ENCODE measurements at regions not wholly inside any gene's neighbourhood (a gene's known extent, or its start where the extent isn't known, plus 50 kb on each side); places are given as distances from the start of the nearest gene placed in this dataset.

- DNase-seq (ENCODE audit: extremely low spot score, unreplicated experiment): no peak
- H3K9me3 Mint-ChIP-seq: no peaks in the 10 kb centered on the region
Observed at GRCh38 chr2:220046507-220046906, 419.1 kb downstream of the SLC4A3 start.

GRCh38 chr2:220051716-220052115 lies 424.3 kb downstream of the SLC4A3 start:
- H3K4me3 Mint-ChIP-seq: no peak overlapping the region
- H3K4me1 Mint-ChIP-seq (ENCODE audit: unreplicated experiment): no peaks in the 10 kb centered on the region
- H3K9me3 Mint-ChIP-seq: peaks cover 8% of the 10 kb centered on the region

More at GRCh38 chr2:220046507-220046906, 419.1 kb downstream of the SLC4A3 start:
- Mint-ChIP-seq H3K36me3 (no peaks in the 10 kb centered on the region), H3K27me3 (peaks cover 4% of the 10 kb centered on the region), H3K4me1 (ENCODE audit: unreplicated experiment) (peaks cover 9% of the 10 kb centered on the region), H3K4me3 (no peak overlapping the region), H3K27ac (no peak overlapping the region)
- no peak for TF ChIP-seq CTCF (conservative IDR thresholded peaks at IDR 0.05)

GRCh38 chr2:220053919-220054318 lies 426.5 kb downstream of the SLC4A3 start:
- no peak overlapping the region for H3K4me3 Mint-ChIP-seq
- TF ChIP-seq CTCF (conservative IDR thresholded peaks at IDR 0.05): peak; percentile 68
- H3K9me3 Mint-ChIP-seq: peaks cover 8% of the 10 kb centered on the region
- no peak for DNase-seq (ENCODE audit: extremely low spot score, unreplicated experiment)
- H3K27ac Mint-ChIP-seq: no peak overlapping the region
- H3K4me1 Mint-ChIP-seq (ENCODE audit: unreplicated experiment): peaks cover 3% of the 10 kb centered on the region
- no peaks in the 10 kb centered on the region for H3K36me3 Mint-ChIP-seq
- no peaks in the 10 kb centered on the region for H3K27me3 Mint-ChIP-seq

More at GRCh38 chr2:220051716-220052115, 424.3 kb downstream of the SLC4A3 start:
- Mint-ChIP-seq H3K27ac (no peak overlapping the region), H3K36me3 (no peaks in the 10 kb centered on the region), H3K27me3 (no peaks in the 10 kb centered on the region)
- TF ChIP-seq CTCF (conservative IDR thresholded peaks at IDR 0.05): no peak
- DNase-seq (ENCODE audit: extremely low spot score, unreplicated experiment): no peak

GRCh38 chr2:220057391-220057790 lies 430.0 kb downstream of the SLC4A3 start:
- Mint-ChIP-seq H3K27ac (no peak overlapping the region), H3K27me3 (no peaks in the 10 kb centered on the region), H3K4me1 (ENCODE audit: unreplicated experiment) (peaks cover 4% of the 10 kb centered on the region), H3K36me3 (no peaks in the 10 kb centered on the region), H3K4me3 (no peak overlapping the region), H3K9me3 (peaks cover 8% of the 10 kb centered on the region)
- no peak for DNase-seq (ENCODE audit: extremely low spot score, unreplicated experiment)
- no peak for TF ChIP-seq CTCF (conservative IDR thresholded peaks at IDR 0.05)

- H3K36me3 Mint-ChIP-seq: no peaks in the 10 kb centered on the region
- H3K9me3 Mint-ChIP-seq: peaks cover 8% of the 10 kb centered on the region
- H3K27me3 Mint-ChIP-seq: no peaks in the 10 kb centered on the region
- no peak for DNase-seq (ENCODE audit: extremely low spot score, unreplicated experiment)
- no peak overlapping the region for H3K4me3 Mint-ChIP-seq
- no peak for TF ChIP-seq CTCF (conservative IDR thresholded peaks at IDR 0.05)
- peaks cover 9% of the 10 kb centered on the region for H3K4me1 Mint-ChIP-seq (ENCODE audit: unreplicated experiment)
- H3K27ac Mint-ChIP-seq: no peak overlapping the region
Observed at GRCh38 chr2:220057916-220058315, 430.5 kb downstream of the SLC4A3 start.
